ENCODE measurements at regions not wholly inside any gene's neighbourhood (a gene's known extent, or its start where the extent isn't known, plus 50 kb on each side); places are given as distances from the start of the nearest gene placed in this dataset.
"Not testable (repeated sequence)": the region's sequence is repeated elsewhere in the genome, so short reads cannot be mapped to it uniquely, and the experiment has no call there.

DNA sequence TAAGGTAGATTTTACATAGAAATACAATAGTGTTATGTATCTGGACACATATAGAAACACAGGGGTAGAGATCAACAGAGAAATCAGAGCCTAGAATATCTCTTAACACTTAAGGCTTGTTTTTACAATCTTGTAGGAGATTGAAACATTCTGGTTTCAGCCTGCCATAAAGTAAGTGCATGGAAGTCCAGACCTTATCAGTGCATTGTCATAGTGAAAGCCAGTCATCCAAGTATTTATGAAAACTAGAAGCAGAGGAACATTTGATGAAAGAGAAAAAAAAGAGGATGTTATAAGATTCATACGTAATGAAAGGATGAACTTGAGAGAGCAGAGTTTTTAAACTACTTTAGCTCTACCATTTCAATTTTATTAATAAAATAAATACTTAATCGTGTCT is 194.3 kb upstream of the TRPC7 start:
- H3K4ac ChIP-seq (ENCODE audit: low read depth in 1 of 2, low read length in 2 of 2), result no peak overlapping the region
- H4K91ac ChIP-seq (ENCODE audit: low read length), result no peak overlapping the region
- no peak overlapping the region for H3K23ac ChIP-seq (ENCODE audit: low read length in 2 of 2)
- no peaks in the 10 kb centered on the region for H3K79me1 ChIP-seq (replicated peaks; ENCODE audit: low read length, poor library complexity, severe bottlenecking)
- no peak overlapping the region for H3K14ac ChIP-seq (ENCODE audit: low read length in 2 of 2)
- no peak overlapping the region for H3K18ac ChIP-seq (ENCODE audit: low read depth in 1 of 2, low read length in 2 of 2)
- H2AFZ ChIP-seq (ENCODE audit: low read depth, low read length), result no peak overlapping the region
- H3K36me3 ChIP-seq (ENCODE audit: control insufficient read depth in 1 of 2, insufficient read depth in 2 of 2, low read depth in 1 of 2, low read length in 2 of 2), result no peaks in the 10 kb centered on the region
- H3K4me2 ChIP-seq (ENCODE audit: low read length, poor library complexity, severe bottlenecking), result no peak overlapping the region
- H2BK12ac ChIP-seq (ENCODE audit: low read length in 2 of 2), result no peak overlapping the region
- no peak overlapping the region for H3K4me3 ChIP-seq (ENCODE audit: insufficient read depth in 1 of 2, low read depth in 1 of 2, low read length in 2 of 2)
- 71% methylated on average over 1 of the region's 2 CpGs for WGBS
- H4K8ac ChIP-seq (ENCODE audit: low read length), result no peak overlapping the region
- no peak overlapping the region for H2BK120ac ChIP-seq (ENCODE audit: low read depth, low read length)
- no peak for DNase-seq
- no peak overlapping the region for H2AK5ac ChIP-seq (ENCODE audit: low read length, severe bottlenecking)
- H3K27ac ChIP-seq (ENCODE audit: low read length, poor library complexity, severe bottlenecking), result no peak overlapping the region
- H2BK15ac ChIP-seq (ENCODE audit: low read depth, poor library complexity, severe bottlenecking), result no peak overlapping the region
- H2BK5ac ChIP-seq (ENCODE audit: low read depth, low read length, poor library complexity, severe bottlenecking), result no peak overlapping the region
- H3K4me1 ChIP-seq (ENCODE audit: control insufficient read depth, insufficient read depth, low read depth, low read length), result no peaks in the 10 kb centered on the region
- H3K9ac ChIP-seq (ENCODE audit: low read length), result no peak overlapping the region
- no peaks in the 10 kb centered on the region for H3K27me3 ChIP-seq (ENCODE audit: control insufficient read depth in 1 of 2, insufficient read depth in 1 of 2, low read length in 2 of 2)
- H3K9me3 ChIP-seq (ENCODE audit: control insufficient read depth, low read length), result peaks cover 17% of the 10 kb centered on the region

DNA sequence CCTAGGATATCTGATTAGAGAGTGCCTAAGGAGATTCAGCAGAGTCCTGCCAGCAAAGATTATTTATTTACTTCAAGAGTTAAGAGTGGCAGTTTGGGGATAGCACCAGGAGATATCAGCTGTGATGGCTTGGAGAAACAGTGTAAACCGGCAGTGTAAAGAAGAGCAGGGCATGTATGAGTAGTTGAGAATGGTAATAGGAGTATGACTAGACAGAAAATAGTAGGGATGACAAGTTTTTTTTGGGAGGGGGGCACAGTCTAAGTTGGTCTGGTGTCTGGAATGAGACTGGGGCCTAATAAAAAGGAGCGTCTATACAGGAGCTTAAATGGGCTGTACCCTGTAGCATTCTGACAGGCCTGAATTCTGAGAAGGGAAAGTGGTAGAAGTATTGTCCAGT is 181.8 kb upstream of the TRPC7 start:
- not testable (repeated sequence) for H2AK5ac ChIP-seq (ENCODE audit: low read length, severe bottlenecking); H3K14ac ChIP-seq (ENCODE audit: low read length in 2 of 2); H3K9me3 ChIP-seq (ENCODE audit: control insufficient read depth, low read length); H3K4ac ChIP-seq (ENCODE audit: low read depth in 1 of 2, low read length in 2 of 2); DNase-seq; H2BK120ac ChIP-seq (ENCODE audit: low read depth, low read length); H2AFZ ChIP-seq (ENCODE audit: low read depth, low read length); H3K18ac ChIP-seq (ENCODE audit: low read depth in 1 of 2, low read length in 2 of 2); H3K9ac ChIP-seq (ENCODE audit: low read length); H2BK12ac ChIP-seq (ENCODE audit: low read length in 2 of 2); H3K4me1 ChIP-seq (ENCODE audit: control insufficient read depth, insufficient read depth, low read depth, low read length); H3K27me3 ChIP-seq (ENCODE audit: control insufficient read depth in 1 of 2, insufficient read depth in 1 of 2, low read length in 2 of 2); H3K4me2 ChIP-seq (ENCODE audit: low read length, poor library complexity, severe bottlenecking); H3K27ac ChIP-seq (ENCODE audit: low read length, poor library complexity, severe bottlenecking); H2BK5ac ChIP-seq (ENCODE audit: low read depth, low read length, poor library complexity, severe bottlenecking); H2BK15ac ChIP-seq (ENCODE audit: low read depth, poor library complexity, severe bottlenecking); H3K4me3 ChIP-seq (ENCODE audit: insufficient read depth in 1 of 2, low read depth in 1 of 2, low read length in 2 of 2); H3K23ac ChIP-seq (ENCODE audit: low read length in 2 of 2); H4K91ac ChIP-seq (ENCODE audit: low read length); H3K36me3 ChIP-seq (ENCODE audit: control insufficient read depth in 1 of 2, insufficient read depth in 2 of 2, low read depth in 1 of 2, low read length in 2 of 2); H4K8ac ChIP-seq (ENCODE audit: low read length); H3K79me1 ChIP-seq (replicated peaks; ENCODE audit: low read length, poor library complexity, severe bottlenecking)
- WGBS, result 90% methylated on average over 2 of the region's 2 CpGs

DNA sequence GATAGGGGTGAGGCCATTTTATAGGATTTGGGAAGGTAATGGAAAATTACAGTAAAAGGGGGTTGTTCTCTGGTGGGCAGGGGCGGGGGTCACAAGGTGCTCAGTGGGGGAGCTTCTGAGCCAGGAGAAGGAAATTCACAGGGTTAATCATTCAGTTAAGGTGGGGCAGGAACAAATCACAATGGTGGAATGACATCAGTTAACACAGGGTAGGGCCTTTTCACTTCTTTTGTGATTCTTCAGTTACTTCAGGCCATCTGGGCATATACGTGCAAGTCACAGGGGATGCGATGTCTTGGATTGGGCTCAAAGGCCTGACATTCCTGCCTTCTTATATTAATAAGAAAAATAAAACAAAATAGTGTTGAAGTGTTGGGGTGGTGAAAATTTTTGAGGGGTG is 181.1 kb upstream of the TRPC7 start:
- not testable (repeated sequence) for H3K27ac ChIP-seq (ENCODE audit: low read length, poor library complexity, severe bottlenecking); H2BK5ac ChIP-seq (ENCODE audit: low read depth, low read length, poor library complexity, severe bottlenecking); H2AK5ac ChIP-seq (ENCODE audit: low read length, severe bottlenecking); H3K4me2 ChIP-seq (ENCODE audit: low read length, poor library complexity, severe bottlenecking); H4K91ac ChIP-seq (ENCODE audit: low read length); H3K4ac ChIP-seq (ENCODE audit: low read depth in 1 of 2, low read length in 2 of 2); H3K23ac ChIP-seq (ENCODE audit: low read length in 2 of 2); H4K8ac ChIP-seq (ENCODE audit: low read length); H3K9ac ChIP-seq (ENCODE audit: low read length); H2BK15ac ChIP-seq (ENCODE audit: low read depth, poor library complexity, severe bottlenecking); DNase-seq; H2BK12ac ChIP-seq (ENCODE audit: low read length in 2 of 2); H3K14ac ChIP-seq (ENCODE audit: low read length in 2 of 2); H3K9me3 ChIP-seq (ENCODE audit: control insufficient read depth, low read length); H3K36me3 ChIP-seq (ENCODE audit: control insufficient read depth in 1 of 2, insufficient read depth in 2 of 2, low read depth in 1 of 2, low read length in 2 of 2); H3K4me3 ChIP-seq (ENCODE audit: insufficient read depth in 1 of 2, low read depth in 1 of 2, low read length in 2 of 2); H2BK120ac ChIP-seq (ENCODE audit: low read depth, low read length); H3K27me3 ChIP-seq (ENCODE audit: control insufficient read depth in 1 of 2, insufficient read depth in 1 of 2, low read length in 2 of 2); H3K79me1 ChIP-seq (replicated peaks; ENCODE audit: low read length, poor library complexity, severe bottlenecking); H3K18ac ChIP-seq (ENCODE audit: low read depth in 1 of 2, low read length in 2 of 2); H3K4me1 ChIP-seq (ENCODE audit: control insufficient read depth, insufficient read depth, low read depth, low read length); H2AFZ ChIP-seq (ENCODE audit: low read depth, low read length)
- 90% methylated on average over 3 of the region's 3 CpGs for WGBS

DNA sequence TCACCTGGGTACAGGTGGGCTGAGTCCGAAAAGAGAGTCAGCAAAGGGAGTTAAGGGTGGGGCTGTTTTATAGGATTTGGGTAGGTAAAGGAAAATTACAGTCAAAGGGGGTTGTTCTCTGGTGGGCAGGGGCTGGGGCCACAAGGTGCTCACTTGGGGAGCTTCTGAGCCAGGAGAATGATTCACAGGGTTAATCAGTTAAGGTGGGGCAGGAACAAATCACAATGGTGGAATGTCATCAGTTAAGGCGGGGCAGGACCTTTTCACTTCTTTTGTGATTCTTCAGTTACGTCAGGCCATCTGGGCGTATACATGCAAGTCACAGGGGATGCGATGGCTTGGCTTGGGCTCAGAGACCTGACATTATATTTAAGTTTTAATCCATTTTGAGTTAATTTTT is 179.7 kb upstream of the TRPC7 start:
- not testable (repeated sequence) for H2BK5ac ChIP-seq (ENCODE audit: low read depth, low read length, poor library complexity, severe bottlenecking); H2BK12ac ChIP-seq (ENCODE audit: low read length in 2 of 2); H2BK15ac ChIP-seq (ENCODE audit: low read depth, poor library complexity, severe bottlenecking); H3K18ac ChIP-seq (ENCODE audit: low read depth in 1 of 2, low read length in 2 of 2); H3K4ac ChIP-seq (ENCODE audit: low read depth in 1 of 2, low read length in 2 of 2); H3K4me1 ChIP-seq (ENCODE audit: control insufficient read depth, insufficient read depth, low read depth, low read length); H3K4me2 ChIP-seq (ENCODE audit: low read length, poor library complexity, severe bottlenecking); H2BK120ac ChIP-seq (ENCODE audit: low read depth, low read length); H3K27ac ChIP-seq (ENCODE audit: low read length, poor library complexity, severe bottlenecking); H3K27me3 ChIP-seq (ENCODE audit: control insufficient read depth in 1 of 2, insufficient read depth in 1 of 2, low read length in 2 of 2); H2AK5ac ChIP-seq (ENCODE audit: low read length, severe bottlenecking); H3K23ac ChIP-seq (ENCODE audit: low read length in 2 of 2); H3K36me3 ChIP-seq (ENCODE audit: control insufficient read depth in 1 of 2, insufficient read depth in 2 of 2, low read depth in 1 of 2, low read length in 2 of 2); DNase-seq; H3K4me3 ChIP-seq (ENCODE audit: insufficient read depth in 1 of 2, low read depth in 1 of 2, low read length in 2 of 2); H3K9ac ChIP-seq (ENCODE audit: low read length); H3K79me1 ChIP-seq (replicated peaks; ENCODE audit: low read length, poor library complexity, severe bottlenecking); H4K91ac ChIP-seq (ENCODE audit: low read length); H3K14ac ChIP-seq (ENCODE audit: low read length in 2 of 2); H2AFZ ChIP-seq (ENCODE audit: low read depth, low read length); H3K9me3 ChIP-seq (ENCODE audit: control insufficient read depth, low read length); H4K8ac ChIP-seq (ENCODE audit: low read length)
- WGBS, result 95% methylated on average over 4 of the region's 5 CpGs
